T-helper 2 cell (primary cell): ENCODE measurements at regions not wholly inside any gene's neighbourhood (a gene's known extent, or its start where the extent isn't known, plus 50 kb on each side); places are given as distances from the start of the nearest gene placed in this dataset.
"Not testable (repeated sequence)": the region's sequence is repeated elsewhere in the genome, so short reads cannot be mapped to it uniquely, and the experiment has no call there.

Experiments
- DNase-seq, 5 experiments: peaks; one replicate each; pipeline versions ENCODE4 v3.0.0 to v3.0.0-alpha.2; 2012 to 2022

GRCh38 chr17:52709724-52710123 lies 551.2 kb upstream of the CA10 start:
- DNase-seq = no peak

- no peak for DNase-seq
Observed at GRCh38 chr17:52696362-52696761, 537.8 kb upstream of the CA10 start.

GRCh38 chr17:52686140-52686539 lies 527.6 kb upstream of the CA10 start:
- no peak for DNase-seq

- DNase-seq = no peak
Observed at GRCh38 chr17:52681480-52681879, 523.0 kb upstream of the CA10 start.

- no peak for DNase-seq
Observed at GRCh38 chr17:52678211-52678610, 519.7 kb upstream of the CA10 start.

- DNase-seq = no peak
Observed at GRCh38 chr17:52674686-52675085, 516.2 kb upstream of the CA10 start.

GRCh38 chr17:52673791-52674190 lies 515.3 kb upstream of the CA10 start:
- DNase-seq = no peak

GRCh38 chr17:52666264-52666663 lies 507.8 kb upstream of the CA10 start:
- no peak for DNase-seq

GRCh38 chr17:52660692-52661091 lies 502.2 kb upstream of the CA10 start:
- no peak for DNase-seq

- no peak for DNase-seq
Observed at GRCh38 chr17:52653014-52653413, 494.5 kb upstream of the CA10 start.

- DNase-seq = no peak
Observed at GRCh38 chr17:52648995-52649394, 490.5 kb upstream of the CA10 start.

GRCh38 chr17:52647411-52647810 lies 488.9 kb upstream of the CA10 start:
- DNase-seq = no peak

- no peak for DNase-seq
Observed at GRCh38 chr17:52636443-52636842, 477.9 kb upstream of the CA10 start.

- DNase-seq = no peak
Observed at GRCh38 chr17:52606590-52606989, 448.1 kb upstream of the CA10 start.

- DNase-seq = no peak
Observed at GRCh38 chr17:52606098-52606497, 447.6 kb upstream of the CA10 start.

- DNase-seq = no peak
Observed at GRCh38 chr17:52604105-52604504, 445.6 kb upstream of the CA10 start.

- not testable (repeated sequence) for DNase-seq
Observed at GRCh38 chr17:52597452-52598215, 439.1 kb upstream of the CA10 start.

- DNase-seq = no peak
Observed at GRCh38 chr17:52594516-52594915, 436.0 kb upstream of the CA10 start.

GRCh38 chr17:52546990-52547389 lies 388.5 kb upstream of the CA10 start:
- no peak for DNase-seq

GRCh38 chr17:52546493-52546892 lies 388.0 kb upstream of the CA10 start:
- no peak for DNase-seq

GRCh38 chr17:52537421-52537820 lies 378.9 kb upstream of the CA10 start:
- no peak for DNase-seq

- no peak for DNase-seq
Observed at GRCh38 chr17:52536489-52536888, 378.0 kb upstream of the CA10 start.

- DNase-seq = no peak
Observed at GRCh38 chr17:52532373-52532772, 373.9 kb upstream of the CA10 start.

- peak in 1 of 5 experiments; percentile 47 for DNase-seq
Observed at GRCh38 chr17:52524096-52524637, 365.7 kb upstream of the CA10 start.

GRCh38 chr17:52517176-52517575 lies 358.7 kb upstream of the CA10 start:
- no peak for DNase-seq
